WTC11 (cell line): ENCODE measurements at regions not wholly inside any gene's neighbourhood (a gene's known extent, or its start where the extent isn't known, plus 50 kb on each side); places are given as distances from the start of the nearest gene placed in this dataset.

ENCODE experiments used
- ATAC-seq: fragments of 200-7000 bp; cut with Tn5 transposase; 2 replicates; pipeline ENCODE4 v1.10.0; 2021; ENCODE audit warnings: mild to moderate bottlenecking, moderate library complexity
- CTCF ChIA-PET: fragments of 300-600 bp; sonication (Branson Sonifier 250); formaldehyde crosslinking; loops from one replicate; lab custom pipeline; 2021; ENCODE audit warnings: antibody characterized with exemption; lab: Charles Lee
- POLR2A ChIA-PET: fragments of 350-600 bp; sonication (Branson Sonifier 250); formaldehyde crosslinking; loops from one replicate; lab custom pipeline; 2021; ENCODE audit warnings: antibody characterized with exemption; lab: Charles Lee
- DNase-seq: peaks from one replicate; pipeline ENCODE4 v3.0.0; 2021; ENCODE audit warnings: low spot score
- H3K27ac Mint-ChIP-seq: 2 replicates; pipeline ENCODE4 v1.8.0; 2021; ENCODE audit warnings: mixed read lengths
- H3K27me3 Mint-ChIP-seq: 2 replicates; pipeline ENCODE4 v1.8.0; 2021; ENCODE audit warnings: low read depth, mild to moderate bottlenecking, moderate library complexity, mixed read lengths
- H3K36me3 Mint-ChIP-seq: 2 replicates; pipeline ENCODE4 v1.8.0; 2021; ENCODE audit warnings: mixed read lengths
- H3K4me1 Mint-ChIP-seq: 2 replicates; pipeline ENCODE4 v1.8.0; 2022; ENCODE audit warnings: mixed read lengths
- H3K4me3 Mint-ChIP-seq: 2 replicates; pipeline ENCODE4 v1.8.0; 2021; ENCODE audit warnings: mild to moderate bottlenecking, moderate library complexity, mixed read lengths
- H3K9me3 Mint-ChIP-seq: 2 replicates; pipeline ENCODE4 v1.8.0; 2021; ENCODE audit warnings: mixed read lengths
- AFF4 ChIP-seq: sonication (generic); formaldehyde crosslinking; IDR thresholded peaks from 2 replicates; pipeline ENCODE4 v1.8.1; 2023; ENCODE audit warnings: mild to moderate bottlenecking, missing genetic modification reagents, borderline replicate concordance
- E2F1 ChIP-seq: sonication (generic); formaldehyde crosslinking; IDR thresholded peaks from 2 replicates; pipeline ENCODE4 v1.8.0; 2022; ENCODE audit warnings: mild to moderate bottlenecking, missing genetic modification reagents
- ERG ChIP-seq: fragments of 250-450 bp; sonication (Bioruptor Pico); IDR thresholded peaks from 2 replicates; pipeline ENCODE4 v1.8.0; 2021; ENCODE audit warnings: mild to moderate bottlenecking
- GRHL2 ChIP-seq: fragments of 250-450 bp; sonication (Bioruptor Pico); IDR thresholded peaks from 2 replicates; pipeline ENCODE4 v1.8.0; 2022; ENCODE audit warnings: mild to moderate bottlenecking, moderate library complexity; ENCODE audit not compliant: insufficient replicate concordance, severe bottlenecking
- IRF2 ChIP-seq: sonication (generic); formaldehyde crosslinking; IDR thresholded peaks from 2 replicates; pipeline ENCODE4 v1.8.0; 2022; ENCODE audit warnings: low read depth, missing genetic modification reagents, borderline replicate concordance
- NR2C2 ChIP-seq: sonication (generic); formaldehyde crosslinking; IDR thresholded peaks from 2 replicates; pipeline ENCODE4 v1.8.0; 2022; ENCODE audit warnings: mild to moderate bottlenecking, missing genetic modification reagents
- PREB ChIP-seq: sonication (generic); formaldehyde crosslinking; IDR thresholded peaks from 2 replicates; pipeline ENCODE4 v1.8.1; 2022; ENCODE audit warnings: mild to moderate bottlenecking, missing genetic modification reagents, moderate library complexity, borderline replicate concordance
- PRRX2 ChIP-seq: fragments of 250-450 bp; sonication (Bioruptor Pico); IDR thresholded peaks from 2 replicates; pipeline ENCODE4 v1.8.0; 2021; ENCODE audit warnings: mild to moderate bottlenecking
- RELA ChIP-seq: sonication (generic); formaldehyde crosslinking; IDR thresholded peaks from 2 replicates; pipeline ENCODE4 v1.8.1; 2022; ENCODE audit warnings: missing genetic modification reagents, mild to moderate bottlenecking, borderline replicate concordance
- SMAD4 ChIP-seq: sonication (generic); formaldehyde crosslinking; IDR thresholded peaks from 2 replicates; pipeline ENCODE4 v1.8.0; 2022; ENCODE audit warnings: mild to moderate bottlenecking, missing genetic modification reagents
- SOX15 ChIP-seq: fragments of 250-450 bp; sonication (Bioruptor Pico); IDR thresholded peaks from 2 replicates; pipeline ENCODE4 v1.9.0; 2021; ENCODE audit warnings: mild to moderate bottlenecking
- ZNF396 ChIP-seq: fragments of 250-450 bp; sonication (Bioruptor Pico); IDR thresholded peaks from 2 replicates; pipeline ENCODE4 v1.8.0; 2021; ENCODE audit warnings: mild to moderate bottlenecking, moderate library complexity, borderline replicate concordance
- ZNF512 ChIP-seq: sonication (generic); formaldehyde crosslinking; IDR thresholded peaks from 2 replicates; pipeline ENCODE4 v1.8.1; 2022; ENCODE audit warnings: missing genetic modification reagents, borderline replicate concordance
- ZSCAN18 ChIP-seq: fragments of 250-450 bp; sonication (Bioruptor Pico); IDR thresholded peaks from 2 replicates; pipeline ENCODE4 v2.1.2; 2022; ENCODE audit warnings: mild to moderate bottlenecking, moderate library complexity

- H3K4me1 Mint-ChIP-seq, result peaks cover 2% of the 10 kb centered on the region; the same call in 1 of the 2 replicates
- no peak for ATAC-seq
- no peak for DNase-seq
- no peaks in the 10 kb centered on the region for H3K27me3 Mint-ChIP-seq
- no peak overlapping the region for H3K4me3 Mint-ChIP-seq
- CTCF ChIA-PET, result no interaction called here
- H3K27ac Mint-ChIP-seq, result no peak overlapping the region
- H3K36me3 Mint-ChIP-seq, result peaks cover 11% of the 10 kb centered on the region
- POLR2A ChIA-PET, result no interaction called here
- peaks cover 41% of the 10 kb centered on the region for H3K9me3 Mint-ChIP-seq
- TF ChIP-seq E2F1 (no peak), ZNF396 (CRISPR knock-in tag) (no peak), SOX15 (CRISPR knock-in tag) (no peak), SMAD4 (CRISPR knock-in tag) (no peak), ZNF512 (no peak), IRF2 (CRISPR knock-in tag) (no peak), AFF4 (CRISPR knock-in tag) (no peak), PRRX2 (no peak), ERG (CRISPR knock-in tag) (no peak), ZSCAN18 (CRISPR knock-in tag) (no peak), RELA (CRISPR knock-in tag) (no peak), PREB (CRISPR knock-in tag) (no peak), GRHL2 (CRISPR knock-in tag) (no peak)
Measured at GRCh38 chr17:54220829-54221228, 398.1 kb downstream of the KIF2B start.

GRCh38 chr17:54221499-54221898 lies 398.8 kb downstream of the KIF2B start:
- ChIA-PET POLR2A (no interaction called here), CTCF (no interaction called here)
- no peak for TF ChIP-seq NR2C2 (CRISPR knock-in tag)
- Mint-ChIP-seq H3K4me3 (no peak overlapping the region), H3K4me1 (peaks cover 2% of the 10 kb centered on the region; the same call in 1 of the 2 replicates), H3K9me3 (peaks cover 36% of the 10 kb centered on the region), H3K36me3 (peaks cover 9% of the 10 kb centered on the region), H3K27ac (no peak overlapping the region), H3K27me3 (no peaks in the 10 kb centered on the region)
- no peak for ATAC-seq
- DNase-seq, result no peak
